IMR-90 (cell line): ENCODE measurements at regions not wholly inside any gene's neighbourhood (a gene's known extent, or its start where the extent isn't known, plus 50 kb on each side); places are given as distances from the start of the nearest gene placed in this dataset.

Experiments used
- ATAC-seq: fragments of 200-7000 bp; cut with Tn5 transposase; 2 replicates; pipeline ENCODE4 v1.9.1; 2020; ENCODE audit warnings: low read depth, mild to moderate bottlenecking, moderate library complexity
- BruUV-seq: library from RNA; stranded (reverse); fragments of 400-500 nt; replicated peaks from 2 replicates; lab custom pipeline; 2021; lab: Mats Ljungman, UMichigan
- CTCF ChIA-PET: fragments of 300-600 bp; formaldehyde crosslinking; extraction: SDS; loops from one replicate; lab custom pipeline; 2021; ENCODE audit warnings: antibody characterized with exemption; lab: Yijun Ruan, JAX
- POLR2A ChIA-PET: fragments of 300-600 bp; sonication (Branson Sonifier 250); formaldehyde crosslinking; loops from one replicate; lab custom pipeline; 2022; ENCODE audit warnings: antibody characterized with exemption; ENCODE audit not compliant: unreplicated experiment; lab: Charles Lee
- DNase-seq: peaks from one replicate; pipeline ENCODE4 v3.0.0; 2013
- H2AFZ ChIP-seq: replicated peaks from 2 replicates; pipeline ENCODE3; 2013; ENCODE audit warnings: low read length, mild to moderate bottlenecking; ENCODE audit not compliant: poor library complexity
- H2AK5ac ChIP-seq: 2 replicates; pipeline ENCODE4 v1.6.1; 2013; ENCODE audit warnings: low read depth, low read length, inconsistent platforms
- H2AK9ac ChIP-seq: replicated peaks from 2 replicates; pipeline ENCODE3; 2013; ENCODE audit warnings: mild to moderate bottlenecking, low read depth, low read length, moderate library complexity; ENCODE audit not compliant: poor library complexity
- H2BK120ac ChIP-seq: 2 replicates; pipeline ENCODE4 v1.6.1; 2013; ENCODE audit warnings: low read depth, low read length, inconsistent platforms
- H2BK15ac ChIP-seq: 3 replicates; pipeline ENCODE4 v1.6.1; 2013; ENCODE audit warnings: low read depth, low read length, inconsistent platforms
- H2BK20ac ChIP-seq: 2 replicates; pipeline ENCODE4 v1.6.1; 2013; ENCODE audit warnings: low read depth, mild to moderate bottlenecking, inconsistent platforms, low read length, moderate library complexity
- H2BK5ac ChIP-seq: 2 replicates; pipeline ENCODE4 v1.6.1; 2013; ENCODE audit warnings: mild to moderate bottlenecking, low read depth, low read length, inconsistent platforms; ENCODE audit not compliant: poor library complexity, severe bottlenecking
- H3K14ac ChIP-seq: replicated peaks from 2 replicates; pipeline ENCODE4 v1.6.1; 2013; ENCODE audit warnings: low read depth, low read length, inconsistent platforms
- H3K18ac ChIP-seq: 2 replicates; pipeline ENCODE4 v1.6.1; 2013; ENCODE audit warnings: low read depth, low read length, control low read depth
- H3K23ac ChIP-seq: 2 replicates; pipeline ENCODE4 v1.6.1; 2013; ENCODE audit warnings: low read depth, low read length, inconsistent platforms
- H3K27ac ChIP-seq: 2 replicates; pipeline ENCODE4 v1.5.1; 2013; ENCODE audit warnings: mild to moderate bottlenecking, control low read depth, low read length; ENCODE audit not compliant: insufficient read depth
- H3K27me3 ChIP-seq: 2 replicates; pipeline ENCODE4 v1.6.1; 2013; ENCODE audit warnings: low read length; ENCODE audit not compliant: control insufficient read depth, insufficient read depth
- H3K36me3 ChIP-seq: 2 replicates; pipeline ENCODE4 v1.6.1; 2013; ENCODE audit warnings: low read length, mixed read lengths; ENCODE audit not compliant: control insufficient read depth, insufficient read depth
- H3K4ac ChIP-seq: 2 replicates; pipeline ENCODE4 v1.6.1; 2013; ENCODE audit warnings: low read depth, low read length, inconsistent platforms
- H3K4me1 ChIP-seq: 2 replicates; pipeline ENCODE4 v1.6.1; 2013; ENCODE audit warnings: low read length, mixed read lengths; ENCODE audit not compliant: control insufficient read depth, insufficient read depth
- H3K4me2 ChIP-seq: 2 replicates; pipeline ENCODE4 v1.6.1; 2013; ENCODE audit warnings: low read depth, mild to moderate bottlenecking, control low read depth, low read length, moderate library complexity
- H3K4me3 ChIP-seq: 2 replicates; pipeline ENCODE4 v1.5.1; 2013; ENCODE audit warnings: low read depth, mild to moderate bottlenecking, control low read depth, low read length, moderate library complexity; ENCODE audit not compliant: insufficient read depth
- H3K56ac ChIP-seq: 2 replicates; pipeline ENCODE4 v1.6.1; 2013; ENCODE audit warnings: low read length, inconsistent platforms; ENCODE audit not compliant: insufficient read depth; ENCODE audit errors: extremely low read depth
- H3K79me1 ChIP-seq, 2 experiments: 2 replicates each; pipeline ENCODE4 v1.6.1; 2013; ENCODE audit warnings: low read length in 2 of 2, inconsistent platforms in 1 of 2, low read depth in 1 of 2
- H3K9ac ChIP-seq: 2 replicates; pipeline ENCODE4 v1.6.1; 2013; ENCODE audit warnings: low read depth, low read length, control low read depth
- H3K9me1 ChIP-seq: 2 replicates; pipeline ENCODE4 v1.6.1; 2013; ENCODE audit warnings: low read length, inconsistent platforms; ENCODE audit not compliant: insufficient read depth
- H3K9me3 ChIP-seq: 2 replicates; pipeline ENCODE4 v1.6.1; 2013; ENCODE audit warnings: low read length; ENCODE audit not compliant: control insufficient read depth, insufficient read depth
- H4K20me1 ChIP-seq: 2 replicates; pipeline ENCODE4 v1.6.1; 2013; ENCODE audit warnings: low read length, inconsistent platforms; ENCODE audit not compliant: insufficient read depth
- H4K5ac ChIP-seq: 2 replicates; pipeline ENCODE4 v1.6.1; 2013; ENCODE audit warnings: mild to moderate bottlenecking, low read depth, low read length, control low read depth
- H4K8ac ChIP-seq, 2 experiments: 2 replicates each; pipeline ENCODE4 v1.6.1; 2013; ENCODE audit warnings: low read depth in 2 of 2, low read length in 2 of 2, control low read depth in 1 of 2, inconsistent platforms in 1 of 2
- H4K91ac ChIP-seq: 2 replicates; pipeline ENCODE4 v1.6.1; 2013; ENCODE audit warnings: low read depth, low read length, inconsistent platforms; ENCODE audit not compliant: insufficient read depth
- BHLHE40 ChIP-seq: fragments of 150-350 bp; IDR thresholded peaks from 2 replicates; pipeline ENCODE4 v1.6.1; 2016; ENCODE audit warnings: mild to moderate bottlenecking, low read depth, low read length
- CEBPB ChIP-seq: IDR thresholded peaks from 2 replicates; pipeline ENCODE4 v1.6.1; 2012; ENCODE audit warnings: low read depth, low read length, improper control_type of control experiment
- CHD1 ChIP-seq: IDR thresholded peaks from 2 replicates; pipeline ENCODE4 v1.6.1; 2012; ENCODE audit warnings: low read depth, low read length, improper control_type of control experiment
- CTCF ChIP-seq: conservative IDR thresholded peaks from 2 replicates; pipeline ENCODE4 v1.5.1; 2012; ENCODE audit warnings: mild to moderate bottlenecking, low read depth, low read length, improper control_type of control experiment
- ELK1 ChIP-seq: fragments of 150-350 bp; IDR thresholded peaks from 2 replicates; pipeline ENCODE4 v1.6.1; 2016; ENCODE audit warnings: low read depth, mild to moderate bottlenecking, low read length, moderate library complexity, borderline replicate concordance
- MAFK ChIP-seq: IDR thresholded peaks from 2 replicates; pipeline ENCODE4 v1.6.1; 2012; ENCODE audit warnings: low read depth, low read length, improper control_type of control experiment
- MAZ ChIP-seq: IDR thresholded peaks from 2 replicates; pipeline ENCODE4 v1.6.1; 2012; ENCODE audit warnings: low read depth, mild to moderate bottlenecking, low read length, improper control_type of control experiment, moderate library complexity, borderline replicate concordance
- MXI1 ChIP-seq: IDR thresholded peaks from 2 replicates; pipeline ENCODE4 v1.6.1; 2012; ENCODE audit warnings: low read depth, mild to moderate bottlenecking, low read length, moderate library complexity, borderline replicate concordance
- RAD21 ChIP-seq: IDR thresholded peaks from 2 replicates; pipeline ENCODE4 v1.6.1; 2012; ENCODE audit warnings: low read length, improper control_type of control experiment
- RCOR1 ChIP-seq: IDR thresholded peaks from 2 replicates; pipeline ENCODE4 v1.6.1; 2012; ENCODE audit warnings: mild to moderate bottlenecking, low read length, improper control_type of control experiment; ENCODE audit not compliant: insufficient replicate concordance
- RFX5 ChIP-seq: IDR thresholded peaks from 2 replicates; pipeline ENCODE4 v1.8.0; 2012; ENCODE audit warnings: low read depth, mild to moderate bottlenecking, low read length, moderate library complexity
- SMC3 ChIP-seq: fragments of 150-350 bp; IDR thresholded peaks from 2 replicates; pipeline ENCODE4 v1.6.1; 2016; ENCODE audit warnings: low read depth, mild to moderate bottlenecking, antibody characterized with exemption, low read length, moderate library complexity
- USF2 ChIP-seq: fragments of 150-350 bp; IDR thresholded peaks from 2 replicates; pipeline ENCODE4 v1.6.1; 2017; ENCODE audit warnings: mild to moderate bottlenecking, antibody characterized with exemption, low read length, low read depth
- WGBS, 2 experiments: methylation state at CpG; one replicate each; pipeline versions ENCODE4 v1.1.5 to v1.1.7; 2013; ENCODE audit warnings: missing lambda C conversion rate in 2 of 2; ENCODE audit not compliant: insufficient read length in 1 of 2; ENCODE audit errors: extremely low coverage in 2 of 2; 5-methylcytosine and 5-hydroxymethylcytosine counted together
- dilution Hi-C: fragments of 300-500 bp; cut with HindIII; formaldehyde crosslinking; loops from one replicate; pipeline ENCODE4 v1.14.3; 2018; ENCODE audit warnings: low sequenced_read_pairs; ENCODE audit not compliant: unreplicated experiment
- in situ Hi-C: fragments of 300-500 bp; cut with MboI; formaldehyde crosslinking; loops from 3 replicates; pipeline ENCODE4 v1.14.3; 2019; ENCODE audit warnings: low sequenced_read_pairs, inconsistent platforms, mixed read lengths
- intact Hi-C: fragments of 100-400 bp; cut with micrococcal nuclease; formaldehyde crosslinking; loops from 2 replicates; pipeline ENCODE4 v1.10.0; 2022

- no peak overlapping the region for H3K23ac ChIP-seq
- H2BK15ac ChIP-seq, result no peak overlapping the region
- no peak overlapping the region for H2BK5ac ChIP-seq
- H3K4ac ChIP-seq, result no peak overlapping the region
- H3K9ac ChIP-seq, result no peak overlapping the region
- no peaks in the 10 kb centered on the region for H3K79me1 ChIP-seq
- CTCF ChIA-PET, result no interaction called here
- H4K91ac ChIP-seq, result no peak overlapping the region
- H3K4me1 ChIP-seq, result no peaks in the 10 kb centered on the region
- H4K8ac ChIP-seq, result no peak overlapping the region
- H3K9me1 ChIP-seq, result no peaks in the 10 kb centered on the region
- H3K9me3 ChIP-seq, result peaks cover 54% of the 10 kb centered on the region
- in situ Hi-C loops (no loop called here), dilution Hi-C loops (no loop called here), intact Hi-C loops (no loop called here)
- H4K20me1 ChIP-seq, result no peaks in the 10 kb centered on the region
- no peak overlapping the region for H3K4me3 ChIP-seq
- DNase-seq (no peak), ATAC-seq (no peak)
- H2BK20ac ChIP-seq, result no peak overlapping the region
- BruUV-seq, result no TSS peak
- no peak overlapping the region for H3K4me2 ChIP-seq
- POLR2A ChIA-PET, result no interaction called here
- WGBS, 2 experiments, result 50% methylated on average over 6 of the region's 14 CpGs; no CpG with 5 or more reads in 1 of the 2 experiments
- H3K27ac ChIP-seq, result no peak overlapping the region
- no peak overlapping the region for H2AFZ ChIP-seq
- no peak overlapping the region for H4K5ac ChIP-seq
- no peak overlapping the region for H3K56ac ChIP-seq
- no peak overlapping the region for H3K14ac ChIP-seq
- H3K27me3 ChIP-seq, result no peaks in the 10 kb centered on the region
- H2BK120ac ChIP-seq, result no peak overlapping the region
- H2AK5ac ChIP-seq, result no peak overlapping the region
- no peak overlapping the region for H2AK9ac ChIP-seq
- TF ChIP-seq RAD21 (no peak), MXI1 (no peak), RFX5 (no peak), CEBPB (no peak), ELK1 (no peak), USF2 (no peak), MAZ (no peak), CHD1 (no peak), SMC3 (no peak), RCOR1 (no peak), MAFK (no peak), CTCF (no peak), BHLHE40 (no peak)
- no peak overlapping the region for H3K18ac ChIP-seq
- no peaks in the 10 kb centered on the region for H3K36me3 ChIP-seq
Measured at GRCh38 chr19:56976995-56977906, 136.7 kb upstream of the PEG3 start.
